H9 (cell line): ENCODE measurements at regions not wholly inside any gene's neighbourhood (a gene's known extent, or its start where the extent isn't known, plus 50 kb on each side); places are given as distances from the start of the nearest gene placed in this dataset.

ENCODE experiments used
- DNase-seq: peaks from one replicate; pipeline ENCODE4 v3.0.0-alpha.2; 2017
- H2AFZ ChIP-seq: one replicate; pipeline ENCODE4 v1.6.1; 2013; ENCODE audit warnings: mild to moderate bottlenecking, low read length, control low read depth, moderate library complexity
- H2AK5ac ChIP-seq: 2 replicates; pipeline ENCODE4 v1.6.1; 2013; ENCODE audit warnings: low read length, control low read depth, mixed read lengths; ENCODE audit not compliant: insufficient read length
- H2BK120ac ChIP-seq: one replicate; pipeline ENCODE4 v1.6.1; 2013; ENCODE audit warnings: low read depth, mild to moderate bottlenecking, low read length, control low read depth, inconsistent platforms; ENCODE audit not compliant: poor library complexity, severe bottlenecking
- H2BK12ac ChIP-seq: 2 replicates; pipeline ENCODE4 v1.6.1; 2013; ENCODE audit warnings: low read length, control low read depth, mixed read lengths, low read depth; ENCODE audit not compliant: insufficient read length
- H2BK15ac ChIP-seq: 2 replicates; pipeline ENCODE4 v1.6.1; 2013; ENCODE audit warnings: low read depth, low read length, control low read depth
- H2BK20ac ChIP-seq: one replicate; pipeline ENCODE4 v1.6.1; 2013; ENCODE audit warnings: low read depth, mild to moderate bottlenecking, low read length, control low read depth, inconsistent platforms; ENCODE audit not compliant: poor library complexity, severe bottlenecking
- H2BK5ac ChIP-seq: 2 replicates; pipeline ENCODE4 v1.6.1; 2013; ENCODE audit warnings: low read length, control low read depth, mixed read lengths; ENCODE audit not compliant: insufficient read length
- H3K14ac ChIP-seq: 2 replicates; pipeline ENCODE4 v1.6.1; 2013; ENCODE audit warnings: low read length, control low read depth; ENCODE audit not compliant: insufficient read depth
- H3K18ac ChIP-seq: 2 replicates; pipeline ENCODE4 v1.6.1; 2013; ENCODE audit warnings: low read depth, mild to moderate bottlenecking, mixed read lengths, low read length, control low read depth; ENCODE audit not compliant: insufficient read length
- H3K23ac ChIP-seq: 2 replicates; pipeline ENCODE4 v1.6.1; 2013; ENCODE audit warnings: low read length, control low read depth, mixed read lengths, low read depth; ENCODE audit not compliant: insufficient read length
- H3K23me2 ChIP-seq: 2 replicates; pipeline ENCODE4 v1.6.1; 2013; ENCODE audit warnings: low read depth, mild to moderate bottlenecking, mixed read lengths, low read length, control low read depth; ENCODE audit not compliant: insufficient read length, poor library complexity, severe bottlenecking
- H3K27ac ChIP-seq: 2 replicates; pipeline ENCODE4 v1.5.1; 2013; ENCODE audit warnings: low read length, control low read depth, mixed read lengths, low read depth; ENCODE audit not compliant: insufficient read length
- H3K27me3 ChIP-seq: 2 replicates; pipeline ENCODE4 v1.6.1; 2013; ENCODE audit warnings: low read length, control low read depth, inconsistent platforms; ENCODE audit not compliant: insufficient read depth
- H3K4ac ChIP-seq: 2 replicates; pipeline ENCODE4 v1.6.1; 2013; ENCODE audit warnings: low read depth, mild to moderate bottlenecking, control low read depth, inconsistent platforms, low read length, moderate library complexity
- H3K4me1 ChIP-seq: 2 replicates; pipeline ENCODE4 v1.6.1; 2013; ENCODE audit warnings: low read length, control low read depth, inconsistent platforms; ENCODE audit not compliant: insufficient read depth
- H3K4me2 ChIP-seq: 2 replicates; pipeline ENCODE4 v1.6.1; 2013; ENCODE audit warnings: low read length, control low read depth, mixed read lengths; ENCODE audit not compliant: insufficient read length, insufficient read depth
- H3K56ac ChIP-seq: 2 replicates; pipeline ENCODE4 v1.6.1; 2013; ENCODE audit warnings: low read depth, mild to moderate bottlenecking, mixed read lengths, low read length, control low read depth; ENCODE audit not compliant: insufficient read length
- H3K79me1 ChIP-seq: 2 replicates; pipeline ENCODE4 v1.6.1; 2013; ENCODE audit warnings: low read depth, mild to moderate bottlenecking, moderate library complexity, low read length, control low read depth, inconsistent platforms; ENCODE audit not compliant: insufficient read depth, poor library complexity, severe bottlenecking
- H3K79me2 ChIP-seq: 2 replicates; pipeline ENCODE4 v1.6.1; 2013; ENCODE audit warnings: low read length, control low read depth, inconsistent platforms; ENCODE audit not compliant: insufficient read depth
- H3K9ac ChIP-seq: 2 replicates; pipeline ENCODE4 v1.6.1; 2013; ENCODE audit warnings: low read length, control low read depth, mixed read lengths; ENCODE audit not compliant: insufficient read length; ENCODE audit errors: extremely low read depth
- H3K9me3 ChIP-seq: one replicate; pipeline ENCODE4 v1.6.1; 2013; ENCODE audit warnings: low read depth, low read length, inconsistent platforms; ENCODE audit not compliant: control insufficient read depth
- H3T11ph ChIP-seq: one replicate; pipeline ENCODE4 v1.6.1; 2013; ENCODE audit warnings: mild to moderate bottlenecking, low read length, control low read depth, inconsistent platforms
- H4K20me1 ChIP-seq: one replicate; pipeline ENCODE4 v1.6.1; 2013; ENCODE audit not compliant: control insufficient read depth, insufficient read length, insufficient read depth
- H4K5ac ChIP-seq: 2 replicates; pipeline ENCODE4 v1.6.1; 2013; ENCODE audit warnings: low read depth, mild to moderate bottlenecking, mixed read lengths, low read length, control low read depth; ENCODE audit not compliant: insufficient read length
- H4K8ac ChIP-seq: replicated peaks from 2 replicates; pipeline ENCODE4 v1.6.1; 2013; ENCODE audit warnings: low read length, control low read depth, mixed read lengths, low read depth; ENCODE audit not compliant: insufficient read length
- H4K91ac ChIP-seq: 2 replicates; pipeline ENCODE4 v1.6.1; 2013; ENCODE audit warnings: low read depth, mild to moderate bottlenecking, moderate library complexity, mixed read lengths, low read length, control low read depth; ENCODE audit not compliant: insufficient read length
- H3K27ac Mint-ChIP-seq, 3 experiments: 2 replicates in 2 of 3; 3 replicates in 1 of 3; pipeline ENCODE4 v1.8.0; 2020 to 2021; ENCODE audit warnings: mixed read lengths in 3 of 3, mild to moderate bottlenecking in 1 of 3, moderate library complexity in 1 of 3
- H3K27me3 Mint-ChIP-seq: 2 replicates; pipeline ENCODE4 v1.8.0; 2021; ENCODE audit warnings: low read depth, mild to moderate bottlenecking, moderate library complexity, mixed read lengths
- H3K36me3 Mint-ChIP-seq, 3 experiments: 2 replicates in 2 of 3; 3 replicates in 1 of 3; pipeline ENCODE4 v1.8.0; 2020 to 2021; ENCODE audit warnings: low read depth in 3 of 3, mixed read lengths in 3 of 3; ENCODE audit not compliant: insufficient read depth in 1 of 3
- H3K4me1 Mint-ChIP-seq, 2 experiments: 2 replicates each; pipeline ENCODE4 v1.8.0; 2020; ENCODE audit warnings: mixed read lengths in 2 of 2
- H3K4me3 Mint-ChIP-seq, 2 experiments: 2 replicates in 1 of 2; 3 replicates in 1 of 2; pipeline ENCODE4 v1.8.0; 2020 to 2021; ENCODE audit warnings: mild to moderate bottlenecking in 2 of 2, mixed read lengths in 2 of 2, moderate library complexity in 1 of 2
- H3K9me3 Mint-ChIP-seq, 2 experiments: 2 replicates in 1 of 2; 3 replicates in 1 of 2; pipeline ENCODE4 v1.8.0; 2020; ENCODE audit warnings: mild to moderate bottlenecking in 2 of 2, mixed read lengths in 2 of 2, moderate library complexity in 1 of 2
- CTCF ChIP-seq: fragments of 200-600 bp; sonication (generic); conservative IDR thresholded peaks from 3 replicates; pipeline ENCODE4 v1.8.0; 2021; ENCODE audit warnings: antibody characterized with exemption, mild to moderate bottlenecking
- WGBS: extraction: QIAGEN DNeasy Blood & Tissue Kit; methylation state at CpG from one replicate; pipeline ENCODE4 v1.1.7; 2013; ENCODE audit warnings: missing lambda C conversion rate, low lambda C conversion rate, mixed read lengths; ENCODE audit not compliant: insufficient read length; ENCODE audit errors: extremely low coverage; 5-methylcytosine and 5-hydroxymethylcytosine counted together

DNA sequence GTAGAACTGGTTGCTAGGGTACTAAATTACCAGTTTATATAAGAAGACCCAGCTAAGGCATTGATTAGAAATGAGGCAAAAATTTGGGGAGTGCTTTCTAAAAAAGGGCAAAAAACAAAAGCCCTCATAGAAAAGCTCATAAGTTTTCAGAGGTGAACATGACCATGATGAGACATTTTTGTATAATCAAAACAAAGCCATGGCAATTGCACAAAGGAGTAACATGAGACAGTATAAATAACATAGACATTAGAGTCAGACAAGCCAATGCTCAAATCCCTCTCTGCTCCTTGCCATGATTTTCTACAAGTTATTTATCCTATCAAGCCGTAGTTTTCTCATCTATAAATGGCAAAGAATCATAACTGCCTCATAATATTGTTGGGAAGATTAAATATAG lies 112.2 kb upstream of the ADTRP start:
- H2BK20ac ChIP-seq = no peak overlapping the region
- no peak for TF ChIP-seq CTCF
- H3K4me1 Mint-ChIP-seq = peaks cover 23% of the 10 kb centered on the region in 2 experiments
- no peak overlapping the region for H2BK12ac ChIP-seq
- no peak overlapping the region for H2AFZ ChIP-seq
- H3K4me2 ChIP-seq = no peak overlapping the region
- no peak overlapping the region for H3K18ac ChIP-seq
- H3K4me3 Mint-ChIP-seq = no peak overlapping the region
- no peak overlapping the region for H3K9ac ChIP-seq
- no peak overlapping the region for H4K8ac ChIP-seq
- no peaks in the 10 kb centered on the region for H3K27me3 Mint-ChIP-seq
- no peak overlapping the region for H3T11ph ChIP-seq
- no peak overlapping the region for H3K56ac ChIP-seq
- no peak overlapping the region for H2AK5ac ChIP-seq
- no peaks in the 10 kb centered on the region for H3K23me2 ChIP-seq
- no peak overlapping the region for H4K91ac ChIP-seq
- no peak for DNase-seq
- no peaks in the 10 kb centered on the region for H3K79me1 ChIP-seq
- no peaks in the 10 kb centered on the region for H3K9me3 ChIP-seq
- H3K14ac ChIP-seq = no peak overlapping the region
- peaks cover 0 to 7% (median 3%) of the 10 kb centered on the region in 3 experiments; a peak in 5 of 7 replicates for H3K36me3 Mint-ChIP-seq
- H3K9me3 Mint-ChIP-seq = peaks cover 0 to 3% of the 10 kb centered on the region in 2 experiments; a peak in 3 of 5 replicates
- no peak overlapping the region for H2BK120ac ChIP-seq
- no peaks in the 10 kb centered on the region for H3K79me2 ChIP-seq
- no peak overlapping the region for H3K23ac ChIP-seq
- H3K4me1 ChIP-seq = no peaks in the 10 kb centered on the region
- no peak overlapping the region for H3K27ac Mint-ChIP-seq
- H2BK15ac ChIP-seq = no peak overlapping the region
- H4K20me1 ChIP-seq = no peaks in the 10 kb centered on the region
- H3K27me3 ChIP-seq = no peaks in the 10 kb centered on the region
- H3K27ac ChIP-seq = no peak overlapping the region
- WGBS = no CpG with 5 or more reads among the region's 1 CpG
- H3K4ac ChIP-seq = no peak overlapping the region
- H4K5ac ChIP-seq = no peak overlapping the region
- H2BK5ac ChIP-seq = no peak overlapping the region
